NCI-H748 treated with DMSO at 0.1 percent for 48 hours (cell line): ENCODE measurements at regions not wholly inside any gene's neighbourhood (a gene's known extent, or its start where the extent isn't known, plus 50 kb on each side); places are given as distances from the start of the nearest gene placed in this dataset.

Experiments
- DNase-seq: peaks from one replicate; lab custom pipeline; 2025; lab: John Stamatoyannopoulos, UW

DNA sequence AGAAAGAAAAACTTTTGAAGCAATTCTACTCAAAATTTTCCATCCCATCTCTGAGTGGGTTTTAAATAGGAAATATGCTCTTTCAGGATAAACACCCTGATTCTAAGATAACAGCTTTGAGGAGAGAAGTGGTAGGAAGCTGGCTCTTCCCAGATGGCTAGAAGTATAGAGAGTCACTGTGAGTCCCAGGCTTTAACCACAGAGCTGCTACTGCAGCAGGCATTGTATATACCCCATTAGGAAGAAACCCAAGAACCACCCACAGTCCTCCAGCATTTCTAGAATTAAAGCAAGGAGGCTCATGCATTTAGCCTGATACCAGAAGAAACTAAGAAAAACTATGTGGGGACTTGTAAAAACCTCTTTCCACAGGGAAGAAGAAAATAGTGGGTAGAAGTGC, 1405.6 kb upstream of the TENM4 start:
- no peak for DNase-seq

DNA sequence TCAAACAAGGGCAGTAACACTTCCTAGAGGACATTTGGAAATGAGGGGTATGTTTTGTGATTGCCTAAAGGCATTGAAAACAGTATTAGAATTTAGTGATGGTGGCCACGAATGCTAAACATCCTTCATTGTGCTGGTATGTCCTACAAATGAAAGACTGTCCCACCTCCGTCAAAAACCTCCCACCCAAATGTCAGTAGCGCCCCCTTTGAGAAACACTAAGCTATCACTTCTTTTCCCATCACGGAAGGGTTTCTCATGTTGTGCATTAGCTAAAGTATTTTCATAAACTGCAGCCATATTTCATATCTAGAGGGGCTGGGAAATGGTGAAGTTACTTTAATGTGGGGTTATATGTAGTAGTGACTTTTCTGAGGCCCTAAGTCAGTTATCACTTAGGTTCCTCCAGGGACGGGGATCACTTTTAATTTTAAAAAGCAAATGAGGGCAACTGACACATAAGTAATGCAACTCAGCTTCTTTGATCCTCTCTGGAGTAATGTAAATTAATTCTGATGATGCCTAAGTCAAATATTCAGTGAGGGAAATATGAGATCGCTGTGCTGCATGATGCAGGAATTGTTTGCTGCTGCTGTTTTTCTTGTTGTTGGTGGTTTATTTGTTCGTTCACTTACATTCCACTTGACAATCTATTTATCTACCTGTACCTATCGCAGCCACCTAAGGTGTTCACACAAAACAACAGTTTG, 1403.4 kb upstream of the TENM4 start:
- DNase-seq = no peak

DNA sequence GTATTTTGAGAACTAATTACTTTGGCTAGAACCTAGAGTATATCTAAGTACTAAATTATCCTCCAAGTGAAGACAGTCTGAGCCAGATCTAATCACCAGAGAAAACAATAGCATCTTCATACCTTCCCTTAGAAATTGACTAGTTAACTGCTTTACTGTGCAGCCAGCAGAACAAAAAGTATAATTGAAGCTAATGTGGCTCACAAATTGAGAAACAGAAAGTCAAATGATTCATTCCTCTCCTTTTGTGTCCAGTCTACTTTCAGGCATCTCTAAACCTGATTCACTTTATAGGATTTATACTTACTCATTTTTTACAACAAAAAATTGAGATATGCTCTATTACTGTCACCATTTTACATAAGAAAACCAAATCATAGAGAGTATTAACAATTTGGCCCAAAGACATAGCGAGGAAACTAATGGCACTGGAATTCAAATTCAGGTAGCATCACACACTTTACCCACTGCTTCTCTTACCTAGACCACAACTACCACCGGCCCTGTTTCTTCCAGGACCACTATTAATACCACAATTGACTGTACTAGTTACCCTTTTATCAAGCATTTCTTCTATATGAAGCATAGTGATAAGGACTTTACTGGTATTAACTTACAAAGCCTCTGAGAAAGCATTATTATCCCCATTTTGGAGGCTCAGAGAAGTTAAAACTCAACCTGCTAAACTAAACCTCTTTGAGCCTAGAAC, 1402.6 kb upstream of the TENM4 start:
- DNase-seq = no peak

DNA sequence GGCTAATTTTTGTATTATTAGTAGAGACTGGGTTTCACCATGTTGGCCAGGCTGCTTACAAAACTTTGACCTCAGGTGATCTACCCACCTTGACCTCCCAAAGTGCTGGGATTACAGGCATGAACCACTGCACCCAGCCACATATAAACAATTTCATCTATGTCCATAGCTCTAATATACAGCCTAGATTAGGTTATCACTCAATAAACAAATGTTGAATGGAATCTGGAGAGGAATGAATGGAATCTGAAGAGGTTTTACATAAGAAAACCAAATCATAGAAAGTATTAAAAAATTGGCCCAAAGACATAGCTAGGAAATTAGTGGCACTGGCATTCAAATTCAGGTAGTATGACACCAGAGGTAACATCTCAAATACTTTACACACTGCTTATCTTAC, 1401.4 kb upstream of the TENM4 start:
- DNase-seq = no peak

DNA sequence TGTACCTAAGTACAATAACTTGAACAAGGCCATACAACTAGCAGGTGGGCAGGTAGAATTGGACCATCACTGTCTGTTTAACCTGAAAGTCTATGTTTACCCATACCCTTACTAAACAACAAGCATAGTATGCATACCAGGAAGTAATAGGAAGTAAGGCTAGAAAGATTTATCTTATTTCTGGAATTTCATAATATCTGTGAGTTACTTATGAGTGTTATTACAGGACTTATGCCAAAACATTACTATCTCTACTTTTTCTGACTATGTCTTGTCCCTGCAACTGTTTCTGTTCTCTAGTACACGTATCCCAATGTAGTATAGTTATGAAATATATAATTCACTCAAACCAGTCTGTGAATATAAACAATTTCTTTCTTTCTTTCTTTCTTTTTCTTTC, 1400.8 kb upstream of the TENM4 start:
- no peak for DNase-seq

DNA sequence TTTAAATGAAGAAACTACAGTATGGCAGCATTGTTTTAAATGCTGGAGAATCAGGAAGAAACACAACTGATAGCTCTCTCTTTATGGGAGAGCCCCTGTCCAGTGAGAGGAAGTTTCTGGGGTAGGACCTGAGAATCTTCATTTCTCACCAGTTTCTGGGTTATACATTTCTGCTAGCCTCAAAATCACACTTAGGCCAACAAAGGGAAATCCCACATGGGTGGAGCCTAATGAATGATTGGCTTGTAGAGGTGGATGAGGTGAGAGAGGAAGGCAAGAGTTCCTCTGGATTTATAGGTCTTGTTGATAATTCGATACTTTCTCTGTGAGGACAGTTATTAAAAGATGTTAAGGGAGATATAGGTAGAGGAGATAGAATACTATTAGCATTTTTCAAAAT, 1397.3 kb upstream of the TENM4 start:
- no peak for DNase-seq

DNA sequence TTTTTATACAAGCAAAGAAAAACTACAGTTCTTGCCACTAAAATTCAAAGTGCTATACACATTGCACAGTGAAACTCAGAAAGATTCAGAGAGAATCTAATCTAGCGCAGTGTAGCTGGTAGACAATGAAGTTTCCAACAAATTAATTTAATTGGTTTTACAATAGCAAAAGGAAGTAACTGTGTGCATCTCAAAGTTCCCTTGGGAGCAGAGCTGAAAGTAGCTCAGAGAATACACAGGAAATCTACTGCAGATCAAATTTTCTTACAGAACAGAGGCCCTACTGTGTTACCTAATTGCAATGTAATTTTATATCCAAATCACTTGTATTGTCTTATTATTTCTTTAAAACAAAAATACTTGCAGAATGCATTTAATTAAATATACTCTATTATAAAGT, 1396.2 kb upstream of the TENM4 start:
- DNase-seq = no peak

DNA sequence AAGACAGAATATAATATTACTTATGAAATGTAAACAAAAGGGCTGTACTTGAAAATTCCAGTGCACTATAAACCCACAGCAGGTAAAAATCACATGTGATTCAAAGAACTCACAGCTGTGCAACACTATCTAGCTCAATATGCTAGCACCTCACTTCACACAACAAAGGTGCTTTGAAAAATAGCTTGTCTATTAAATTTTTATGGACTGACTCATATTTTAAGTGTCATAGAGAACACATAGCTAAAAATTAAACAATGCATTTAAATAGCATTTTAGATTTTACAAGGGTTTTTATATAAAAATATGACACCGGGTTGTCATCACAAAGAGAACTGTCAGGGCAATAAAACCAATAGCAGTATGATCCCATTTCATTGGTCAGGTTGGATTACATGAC, 1390.5 kb upstream of the TENM4 start:
- no peak for DNase-seq

DNA sequence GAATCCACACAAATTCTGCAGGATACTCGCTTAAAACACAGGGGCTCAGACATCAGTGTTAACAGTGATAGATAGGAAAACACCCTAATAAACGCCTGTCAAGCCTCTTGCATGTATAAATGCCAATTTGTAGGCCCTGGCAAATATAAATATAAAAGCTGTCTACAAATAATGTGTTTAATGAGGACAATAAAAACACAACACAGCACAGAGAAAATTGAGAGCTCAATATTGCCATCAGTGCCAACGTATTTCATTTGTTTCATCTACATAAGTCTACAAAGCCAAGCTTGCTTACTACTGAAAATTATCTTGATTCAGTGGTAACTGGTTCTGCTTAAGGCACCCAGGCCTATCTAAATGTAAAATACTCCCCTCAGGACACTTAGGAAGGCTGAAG, 1387.0 kb upstream of the TENM4 start:
- DNase-seq = no peak

DNA sequence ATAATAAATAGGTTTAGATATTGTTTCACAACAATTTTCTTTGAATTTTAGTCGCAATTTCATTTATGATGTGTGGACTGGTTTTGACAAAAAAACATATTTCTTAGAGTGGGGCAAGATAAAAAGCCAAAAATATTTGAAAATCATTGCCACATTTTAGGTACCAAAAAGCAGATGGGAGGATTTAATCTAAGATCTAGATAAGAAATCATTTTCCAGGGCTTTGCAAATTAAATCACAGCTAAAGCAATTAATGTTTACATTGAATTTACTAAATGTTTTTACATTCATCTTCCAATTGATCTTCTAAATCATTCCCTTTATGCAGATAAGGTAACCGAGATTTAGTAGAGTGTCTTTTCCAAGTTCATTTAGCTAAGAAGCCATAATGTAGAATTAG, 1386.0 kb upstream of the TENM4 start:
- no peak for DNase-seq

DNA sequence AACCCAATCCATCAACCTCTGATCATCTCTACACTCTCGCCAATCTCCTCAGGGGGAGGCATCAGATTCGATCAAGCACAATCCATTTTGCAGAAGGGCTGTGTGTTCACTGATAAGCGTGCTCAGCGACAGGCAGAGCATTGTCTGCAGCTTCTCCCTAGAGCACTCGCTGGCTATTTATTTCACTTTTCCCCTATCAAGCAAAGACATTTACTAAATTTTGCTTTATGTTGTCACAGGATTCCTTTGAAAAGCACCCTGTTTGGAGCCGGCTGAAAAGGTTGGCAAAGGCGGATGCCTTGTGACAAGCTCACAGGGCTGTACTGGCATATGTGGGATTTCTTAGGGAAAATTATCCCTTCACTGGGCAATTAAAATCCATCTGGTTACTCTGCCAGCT, 1381.5 kb upstream of the TENM4 start:
- DNase-seq = no peak

DNA sequence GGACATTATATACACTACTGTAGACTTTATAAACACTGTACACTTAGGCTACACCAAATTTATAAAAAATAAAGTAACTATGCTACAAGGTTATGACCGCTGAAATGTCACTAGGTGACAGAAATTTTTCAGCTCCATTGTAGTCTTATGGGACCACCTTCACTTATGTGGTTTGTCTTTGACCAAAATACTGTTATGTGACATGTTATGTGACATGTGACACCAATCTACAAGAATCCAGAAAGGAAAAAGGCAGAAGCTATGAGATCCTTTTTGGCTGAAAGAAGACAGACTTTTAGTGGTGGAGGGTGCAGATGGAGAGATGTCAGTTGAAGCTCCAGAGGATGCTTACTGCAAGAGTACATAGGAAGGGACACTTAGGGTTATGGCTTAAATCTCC, 1378.4 kb upstream of the TENM4 start:
- no peak for DNase-seq

DNA sequence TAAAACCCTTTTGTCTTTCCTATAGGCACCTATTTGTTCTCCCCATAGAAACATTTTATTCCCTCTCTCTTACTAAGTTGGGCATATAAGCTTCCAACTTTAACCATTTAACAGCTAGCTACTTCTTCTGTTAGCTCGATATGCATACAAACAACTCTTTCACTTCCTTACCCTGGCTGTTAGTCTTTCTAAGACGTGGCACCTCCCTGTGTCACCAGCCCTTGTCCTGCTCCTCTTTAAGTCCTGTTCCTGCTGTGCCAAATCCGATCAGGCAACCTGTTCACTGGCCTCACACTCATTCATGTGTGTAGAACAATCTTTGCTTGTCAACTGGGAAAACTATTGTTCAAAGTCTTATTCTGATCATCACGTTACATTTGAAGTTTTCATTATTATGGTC, 1376.1 kb upstream of the TENM4 start:
- no peak for DNase-seq

DNA sequence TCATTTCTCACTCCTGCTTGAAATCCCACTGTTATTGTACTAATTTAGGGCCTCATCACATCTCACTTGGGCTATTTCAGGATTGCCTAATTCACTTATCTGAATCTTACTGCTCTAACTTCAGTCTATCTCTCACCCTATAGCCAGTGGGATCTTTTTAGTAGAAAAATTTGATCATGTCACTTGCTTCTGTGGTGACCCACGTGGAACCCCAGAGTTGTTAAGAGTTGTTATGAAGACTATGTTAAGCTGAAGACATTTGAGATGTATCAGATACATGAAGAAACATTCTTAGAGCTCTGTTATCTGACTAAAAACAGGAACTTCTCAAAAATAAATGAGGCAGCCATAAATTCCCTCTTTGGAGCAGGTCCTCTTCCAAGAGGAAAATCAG, 1375.6 kb upstream of the TENM4 start:
- DNase-seq = no peak

DNA sequence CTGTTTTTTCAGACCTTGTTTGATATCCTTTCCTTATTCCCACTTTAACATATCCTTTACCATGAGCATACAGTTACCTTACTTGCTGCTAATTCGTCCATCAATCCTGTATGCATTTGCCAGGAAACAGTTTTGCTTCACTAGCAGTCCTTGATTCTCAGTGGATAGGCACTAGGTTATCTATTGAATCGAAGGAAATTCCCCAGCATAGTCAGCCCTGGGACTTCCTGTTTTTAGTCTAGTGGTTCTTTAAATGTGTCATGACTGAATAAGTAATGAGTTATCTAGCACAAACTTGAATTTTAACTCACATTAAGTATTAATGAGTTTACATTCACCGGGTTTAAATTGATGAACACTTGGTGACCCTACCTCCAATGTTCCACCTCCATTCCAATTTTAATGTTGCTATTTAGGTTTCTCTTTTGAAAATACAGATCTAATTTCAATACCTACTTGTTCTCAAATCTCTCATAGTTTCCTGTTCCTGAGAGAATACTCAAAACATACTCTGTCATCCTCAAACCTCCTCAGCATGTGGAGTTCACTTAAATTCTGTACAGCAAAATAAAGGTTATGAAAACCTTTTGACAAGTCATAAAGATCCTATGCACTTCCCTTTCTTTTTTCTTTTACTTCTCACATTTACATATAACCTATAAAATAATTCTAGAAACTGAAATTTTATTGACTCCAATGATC, 1375.1 kb upstream of the TENM4 start:
- no peak for DNase-seq

DNA sequence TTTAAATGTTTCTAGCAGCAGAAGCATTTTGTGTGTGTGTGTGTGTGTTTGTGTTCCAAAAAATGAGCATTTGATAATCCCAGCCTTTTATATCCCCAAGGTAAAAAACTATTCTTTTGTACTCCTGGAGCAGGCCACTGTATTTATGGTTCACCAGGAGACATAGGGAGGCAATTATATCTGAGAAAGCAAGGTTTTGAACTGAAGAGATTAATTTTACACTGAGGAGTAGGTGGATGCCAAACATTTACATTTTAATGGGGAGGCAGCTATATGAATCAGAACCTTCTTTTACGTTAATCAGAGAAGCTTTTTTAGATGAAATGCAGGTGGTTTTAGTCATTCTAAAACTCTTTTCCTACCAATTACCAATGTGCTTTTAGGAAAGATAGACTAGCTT, 1374.0 kb upstream of the TENM4 start:
- DNase-seq = no peak

DNA sequence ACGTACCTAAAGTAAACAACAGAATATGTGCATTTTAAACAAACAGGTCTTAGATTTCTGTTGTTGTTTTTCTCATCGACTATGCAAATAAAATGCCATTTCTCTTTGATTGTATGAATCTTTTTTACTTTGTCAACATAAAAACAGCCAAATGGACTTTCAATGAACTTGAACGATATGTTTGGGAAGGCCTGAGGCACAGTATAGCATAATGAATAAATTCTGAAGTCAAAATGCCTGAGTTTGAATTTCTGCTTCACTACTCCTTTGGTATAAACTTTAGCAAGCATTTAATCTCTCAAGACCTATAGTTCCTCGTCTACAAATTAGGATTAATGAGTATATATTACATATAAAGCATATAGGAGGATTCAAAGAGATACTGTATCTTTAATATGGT, 1369.9 kb upstream of the TENM4 start:
- DNase-seq = no peak

DNA sequence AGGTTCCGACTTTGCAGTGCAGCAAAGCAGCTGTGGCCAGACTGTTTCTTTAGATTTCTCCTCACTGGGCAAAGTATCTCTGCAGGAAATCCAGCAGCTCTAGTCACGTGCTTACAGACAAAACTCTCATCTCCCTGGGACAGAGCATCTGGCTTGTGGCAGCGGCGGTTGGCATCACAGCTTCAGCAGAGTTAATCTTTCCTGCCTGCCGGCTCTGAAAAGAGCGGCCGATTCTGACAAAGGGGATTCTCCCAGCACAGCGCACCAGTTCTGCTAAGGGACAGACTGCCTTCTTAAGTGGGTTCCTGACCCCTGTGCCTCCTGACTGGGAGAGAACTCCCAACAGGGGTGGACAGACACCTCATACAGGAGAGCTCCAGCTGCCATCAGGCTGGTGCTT, 1357.3 kb upstream of the TENM4 start:
- DNase-seq = no peak

DNA sequence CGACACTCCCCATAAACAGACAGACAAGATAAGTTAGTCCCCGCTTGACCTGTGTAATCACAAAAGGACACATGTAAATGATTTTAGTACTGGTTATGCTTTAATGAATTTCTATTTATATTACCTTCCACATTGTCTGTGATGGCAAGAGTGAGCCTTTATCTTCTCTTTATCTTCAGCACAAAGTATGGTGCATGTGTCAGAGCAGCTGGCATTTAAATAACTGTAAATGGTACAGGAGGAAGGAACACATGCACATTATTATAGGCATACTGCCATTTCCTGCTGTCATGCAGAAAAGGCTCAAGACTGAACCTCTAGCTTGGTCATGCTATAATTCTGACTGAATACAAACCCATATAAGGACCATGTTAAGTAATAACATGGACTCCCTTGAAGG, 1342.7 kb upstream of the TENM4 start:
- no peak for DNase-seq

DNA sequence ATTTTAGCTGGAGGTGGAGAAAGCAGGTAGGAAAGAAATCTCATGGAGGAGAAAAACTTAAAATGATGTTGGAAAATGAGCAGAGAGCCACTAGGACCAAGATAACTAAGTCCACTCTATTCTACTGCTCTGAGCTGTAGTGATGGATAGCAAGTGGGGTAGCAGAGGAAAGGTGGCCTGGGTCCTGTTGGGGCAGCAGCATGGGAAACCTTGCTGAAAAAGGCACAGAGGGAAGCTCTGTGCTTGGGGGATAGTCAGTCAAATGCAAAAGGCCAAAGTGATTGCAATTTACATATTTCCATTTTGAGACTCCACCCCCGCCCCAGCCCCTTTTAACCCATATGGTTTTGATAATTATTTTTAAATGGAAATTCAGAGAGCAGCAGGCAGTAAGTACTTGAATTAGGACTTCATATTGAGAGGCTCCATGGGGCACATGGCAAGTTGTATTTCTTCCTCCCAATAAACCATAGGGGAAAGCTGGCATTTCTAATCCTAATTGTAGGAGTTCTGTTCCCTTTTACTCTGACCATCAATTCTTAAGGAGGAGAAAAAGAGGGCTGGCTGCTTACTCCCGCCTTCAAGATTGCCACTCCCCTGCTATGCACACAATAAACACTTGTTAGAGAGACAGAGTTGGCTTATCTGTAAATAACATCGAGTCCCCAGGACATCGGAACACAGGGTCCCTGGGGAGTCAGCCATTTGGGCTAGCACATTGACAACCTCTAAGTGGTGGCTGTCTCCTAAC, 1341.5 kb upstream of the TENM4 start:
- DNase-seq = no peak

DNA sequence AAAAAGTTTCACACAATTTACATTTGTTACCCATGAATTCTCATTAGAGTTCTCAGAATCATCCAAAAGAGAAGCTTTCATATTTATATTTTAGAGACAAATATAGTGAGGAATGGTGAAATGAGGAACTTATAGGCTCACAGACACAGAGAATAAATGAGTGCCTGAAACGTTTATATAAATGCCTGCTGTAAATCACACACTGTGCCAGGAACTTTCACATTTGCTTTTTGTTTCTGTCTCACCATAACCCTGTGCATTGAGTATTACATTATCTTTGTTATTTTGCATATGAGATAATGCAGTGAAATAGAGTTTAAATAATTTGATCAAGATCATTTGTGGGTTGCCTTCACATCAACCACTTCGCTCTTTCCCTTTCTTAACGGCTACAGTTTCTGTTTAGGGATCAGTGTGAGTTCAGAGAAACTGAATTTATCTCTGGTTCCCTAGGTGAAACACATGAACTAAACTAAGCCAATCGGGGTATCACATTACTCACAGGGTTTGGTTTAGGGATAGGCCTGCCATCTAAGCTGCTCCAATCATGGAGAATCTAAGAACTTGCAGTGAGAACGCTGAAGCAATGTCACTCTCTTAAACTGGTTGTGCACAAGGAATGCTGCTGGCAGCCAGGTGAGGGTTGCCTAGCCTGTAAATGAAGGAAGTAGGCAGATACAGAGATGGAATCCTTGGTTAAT, 1339.2 kb upstream of the TENM4 start:
- no peak for DNase-seq

DNA sequence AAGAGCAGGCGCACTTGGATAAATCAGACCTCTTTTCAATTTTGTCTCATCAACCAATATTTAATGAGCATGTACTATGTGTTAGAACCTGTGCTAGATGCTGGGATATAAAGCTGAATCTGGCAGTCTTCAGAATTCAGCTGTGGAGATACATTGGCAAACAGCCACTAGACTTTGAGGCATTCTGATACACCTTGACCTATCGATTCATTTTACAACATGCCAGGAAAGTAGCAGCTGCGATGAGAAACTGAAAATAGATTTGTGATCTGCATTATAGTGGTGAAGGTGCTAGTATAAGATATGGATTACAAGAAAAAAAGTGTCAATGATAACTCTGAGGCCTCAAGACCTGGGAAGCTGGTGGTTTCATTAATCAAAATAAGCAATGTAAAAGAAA, 1338.1 kb upstream of the TENM4 start:
- DNase-seq = no peak
